ENCODE measurements at regions not wholly inside any gene's neighbourhood (a gene's known extent, or its start where the extent isn't known, plus 50 kb on each side); places are given as distances from the start of the nearest gene placed in this dataset.
"Not testable (repeated sequence)": the region's sequence is repeated elsewhere in the genome, so short reads cannot be mapped to it uniquely, and the experiment has no call there.

GRCh38 chr3:194189243-194189791, 53.4 kb downstream of the HES1 start:
- 44 to 53% (median 46%) methylated on average over 9 of the region's 9 CpGs for WGBS, 3 donors
- H3K36me3 ChIP-seq (ENCODE audit: insufficient read depth in 1 of 2, low read depth in 1 of 2): no peaks in the 10 kb centered on the region
- no peak for TF ChIP-seq CTCF (IDR thresholded peaks at IDR 0.05)
- H3K27me3 ChIP-seq (ENCODE audit: insufficient read depth in 3 of 3, low read length in 2 of 3): no peaks in the 10 kb centered on the region
- H3K4me3 ChIP-seq: no peak overlapping the region
- H3K27ac ChIP-seq: no peak overlapping the region
- no peaks in the 10 kb centered on the region for H3K9me3 ChIP-seq
- DNase-seq (no peak), ATAC-seq (no peak)
- intact Hi-C loops (cut with DNase I): no loop called here
- peaks cover 6% of the 10 kb centered on the region for H3K4me1 ChIP-seq

DNA sequence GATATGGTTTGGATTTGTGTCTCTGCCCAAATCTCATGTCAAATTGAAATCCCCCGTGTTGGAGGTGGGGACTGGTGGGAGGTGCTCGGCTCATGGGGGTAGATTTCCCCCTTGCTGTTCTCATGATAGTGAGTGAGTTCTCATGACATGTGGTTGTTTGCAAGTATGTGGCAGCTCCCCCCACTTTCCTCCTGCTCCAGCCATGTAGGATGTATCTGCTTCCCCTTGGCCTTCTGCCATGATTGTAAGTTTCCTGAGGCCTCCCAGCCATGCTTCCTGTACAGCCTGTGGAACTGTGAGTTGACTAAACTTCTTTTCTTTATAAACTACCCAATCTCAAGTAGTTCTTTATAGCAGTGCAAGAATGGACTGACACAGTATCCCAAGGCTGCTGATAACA, 55.9 kb downstream of the HES1 start:
- DNase-seq; H3K9me3 ChIP-seq; ATAC-seq; H3K4me1 ChIP-seq; H3K36me3 ChIP-seq (ENCODE audit: insufficient read depth in 1 of 2, low read depth in 1 of 2); H3K27ac ChIP-seq; intact Hi-C loops (cut with DNase I); H3K4me3 ChIP-seq; H3K27me3 ChIP-seq (ENCODE audit: insufficient read depth in 3 of 3, low read length in 2 of 3): not testable (repeated sequence)
- 71 to 87% (median 78%) methylated on average over 2 of the region's 2 CpGs for WGBS, 3 donors

DNA sequence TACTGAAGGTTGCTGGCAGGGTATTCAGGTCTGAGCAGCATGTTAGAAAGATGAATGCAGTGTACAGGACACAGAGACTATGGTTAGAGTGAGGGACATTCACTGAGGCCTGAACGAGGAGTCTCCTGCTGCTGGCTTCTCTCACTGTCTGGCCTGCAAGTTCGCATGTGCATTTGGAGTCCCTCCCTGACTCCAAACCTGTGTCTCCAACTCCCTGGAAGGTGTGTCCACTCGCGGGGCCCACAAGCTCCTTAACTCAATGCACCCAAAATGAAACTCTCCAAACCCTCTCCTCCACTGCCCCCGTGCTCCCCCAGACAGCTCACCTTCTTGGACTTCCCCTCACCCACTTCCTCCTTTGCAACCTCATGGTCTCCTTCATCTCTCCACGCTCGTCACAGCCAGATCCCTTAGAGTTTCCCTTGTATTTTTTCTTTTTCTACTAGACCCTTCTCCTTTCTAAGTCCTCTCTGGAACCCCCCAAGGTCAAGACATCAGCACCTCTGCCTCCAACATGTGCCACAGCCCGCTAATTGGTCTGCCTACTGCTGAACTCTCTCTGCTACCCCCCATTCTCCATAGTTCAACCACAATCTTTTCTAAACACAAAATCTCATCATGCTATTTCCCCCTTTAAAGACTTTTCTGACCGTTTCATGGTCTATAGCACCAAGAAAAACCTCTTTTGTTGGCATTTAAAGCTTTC, 58.3 kb downstream of the HES1 start:
- Histone ChIP-seq H3K4me1 (no peaks in the 10 kb centered on the region), H3K9me3 (no peaks in the 10 kb centered on the region), H3K4me3 (no peak overlapping the region), H3K27ac (no peak overlapping the region), H3K27me3 (ENCODE audit: insufficient read depth in 3 of 3, low read length in 2 of 3) (no peaks in the 10 kb centered on the region), H3K36me3 (ENCODE audit: insufficient read depth in 1 of 2, low read depth in 1 of 2) (no peaks in the 10 kb centered on the region)
- no peak for TF ChIP-seq CTCF (IDR thresholded peaks at IDR 0.05)
- DNase-seq: no peak
- intact Hi-C loops (cut with DNase I): no loop called here
- 88 to 90% (median 88%) methylated on average over 9 of the region's 9 CpGs for WGBS, 3 donors
- no peak for ATAC-seq

- Histone ChIP-seq H3K27ac (no peak overlapping the region), H3K27me3 (ENCODE audit: insufficient read depth in 3 of 3, low read length in 2 of 3) (no peaks in the 10 kb centered on the region), H3K4me1 (no peaks in the 10 kb centered on the region), H3K36me3 (ENCODE audit: insufficient read depth in 1 of 2, low read depth in 1 of 2) (no peaks in the 10 kb centered on the region), H3K9me3 (no peaks in the 10 kb centered on the region), H3K4me3 (no peak overlapping the region)
- ATAC-seq (no peak), DNase-seq (no peak)
- 73 to 96% (median 87%) methylated on average over 1 of the region's 1 CpG for WGBS, 3 donors
- intact Hi-C loops (cut with DNase I): no loop called here
- no peak for TF ChIP-seq CTCF (IDR thresholded peaks at IDR 0.05)
Observed at GRCh38 chr3:194194757-194195085, 58.8 kb downstream of the HES1 start.

DNA sequence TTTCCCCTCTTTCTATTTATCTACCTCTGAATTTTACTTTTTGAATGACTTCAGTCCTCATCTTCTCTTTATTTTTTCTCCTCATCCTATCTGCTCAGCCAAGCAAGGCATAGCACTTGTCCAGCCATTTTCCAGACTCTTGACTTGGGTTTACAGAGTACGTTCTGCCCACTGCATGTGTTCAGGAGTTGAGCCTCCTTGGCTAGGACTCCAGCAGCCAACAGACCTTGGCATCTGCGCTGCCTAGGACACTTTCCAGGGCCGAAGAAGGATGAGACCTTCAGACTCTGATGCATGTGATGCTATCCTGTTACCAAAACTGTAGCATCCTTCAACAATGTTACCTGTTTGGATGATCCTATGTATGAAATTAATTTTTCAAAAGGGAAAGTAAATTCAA, 59.7 kb downstream of the HES1 start:
- H3K36me3 ChIP-seq (ENCODE audit: insufficient read depth in 1 of 2, low read depth in 1 of 2): no peaks in the 10 kb centered on the region
- DNase-seq (no peak), ATAC-seq (no peak)
- H3K9me3 ChIP-seq: no peaks in the 10 kb centered on the region
- H3K27me3 ChIP-seq (ENCODE audit: insufficient read depth in 3 of 3, low read length in 2 of 3): no peaks in the 10 kb centered on the region
- no peak overlapping the region for H3K4me3 ChIP-seq
- TF ChIP-seq CTCF (IDR thresholded peaks at IDR 0.05): no peak
- intact Hi-C loops (cut with DNase I): no loop called here
- H3K27ac ChIP-seq: no peak overlapping the region
- peaks cover 4% of the 10 kb centered on the region for H3K4me1 ChIP-seq
- 33 to 60% (median 41%) methylated on average over 3 of the region's 3 CpGs for WGBS, 3 donors
